Epithelial cell of proximal tubule (primary cell): ENCODE measurements at regions not wholly inside any gene's neighbourhood (a gene's known extent, or its start where the extent isn't known, plus 50 kb on each side); places are given as distances from the start of the nearest gene placed in this dataset.

ENCODE experiments used
- DNase-seq: peaks from one replicate; pipeline ENCODE4 v3.0.0-alpha.2; 2011; ENCODE audit warnings: low read depth
- H3K4me3 ChIP-seq: 2 replicates; pipeline ENCODE4 v1.5.1; 2011; ENCODE audit warnings: low read depth, mild to moderate bottlenecking, low read length
- TF ChIP-seq, protein P1 (sequence below): conservative IDR thresholded peaks from 2 replicates; pipeline ENCODE4 v1.5.1; 2012; ENCODE audit warnings: low read depth, mild to moderate bottlenecking, low read length

GRCh38 chr13:34021619-34022018 lies 203.7 kb downstream of the RFC3 start:
- no peak overlapping the region for H3K4me3 ChIP-seq
- TF ChIP-seq, protein P1, sequence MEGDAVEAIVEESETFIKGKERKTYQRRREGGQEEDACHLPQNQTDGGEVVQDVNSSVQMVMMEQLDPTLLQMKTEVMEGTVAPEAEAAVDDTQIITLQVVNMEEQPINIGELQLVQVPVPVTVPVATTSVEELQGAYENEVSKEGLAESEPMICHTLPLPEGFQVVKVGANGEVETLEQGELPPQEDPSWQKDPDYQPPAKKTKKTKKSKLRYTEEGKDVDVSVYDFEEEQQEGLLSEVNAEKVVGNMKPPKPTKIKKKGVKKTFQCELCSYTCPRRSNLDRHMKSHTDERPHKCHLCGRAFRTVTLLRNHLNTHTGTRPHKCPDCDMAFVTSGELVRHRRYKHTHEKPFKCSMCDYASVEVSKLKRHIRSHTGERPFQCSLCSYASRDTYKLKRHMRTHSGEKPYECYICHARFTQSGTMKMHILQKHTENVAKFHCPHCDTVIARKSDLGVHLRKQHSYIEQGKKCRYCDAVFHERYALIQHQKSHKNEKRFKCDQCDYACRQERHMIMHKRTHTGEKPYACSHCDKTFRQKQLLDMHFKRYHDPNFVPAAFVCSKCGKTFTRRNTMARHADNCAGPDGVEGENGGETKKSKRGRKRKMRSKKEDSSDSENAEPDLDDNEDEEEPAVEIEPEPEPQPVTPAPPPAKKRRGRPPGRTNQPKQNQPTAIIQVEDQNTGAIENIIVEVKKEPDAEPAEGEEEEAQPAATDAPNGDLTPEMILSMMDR = no peak
- no peak for DNase-seq

DNA sequence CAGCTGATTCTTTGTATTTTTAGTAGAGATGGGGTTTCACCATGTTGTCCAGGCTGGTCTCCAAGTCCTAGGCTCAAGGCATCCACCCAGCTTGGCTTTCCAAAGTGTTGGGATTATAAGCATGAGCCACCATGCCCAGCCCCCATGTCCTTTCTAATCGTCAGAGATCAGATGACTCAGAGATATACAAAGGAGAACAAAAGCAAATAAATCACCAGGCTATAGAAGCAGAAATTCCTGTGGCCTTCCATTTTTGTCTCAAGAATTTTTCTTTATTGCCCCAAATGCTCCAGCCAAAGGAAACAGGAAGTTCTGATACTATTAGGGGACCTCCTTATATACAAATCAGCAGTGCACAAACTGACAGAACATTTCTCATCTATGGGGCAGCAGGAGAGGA lies 207.8 kb downstream of the RFC3 start:
- TF ChIP-seq, protein P1 = no peak
- no peak overlapping the region for H3K4me3 ChIP-seq

DNA sequence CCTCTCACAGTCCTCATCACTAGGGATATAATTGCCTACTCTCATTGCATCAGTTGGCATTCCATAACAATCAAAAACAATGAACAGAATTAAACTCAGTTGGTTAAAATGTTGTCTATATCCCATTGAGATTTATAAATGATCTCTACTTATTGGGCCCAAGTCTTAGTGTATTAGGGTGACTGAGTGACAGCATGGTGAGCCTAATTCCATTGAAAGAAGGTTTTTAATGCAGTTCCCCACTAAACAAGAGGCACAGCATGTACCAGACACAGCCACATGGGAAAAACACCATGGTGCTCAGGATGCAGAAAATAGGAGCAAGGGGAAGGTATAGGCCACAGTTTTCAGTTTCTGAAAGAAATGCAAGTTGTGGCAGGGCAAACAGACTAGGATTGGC lies 208.4 kb downstream of the RFC3 start:
- H3K4me3 ChIP-seq = no peak overlapping the region
- DNase-seq = no peak
- TF ChIP-seq, protein P1 = no peak

More for the DNA sequence above, 207.8 kb downstream of the RFC3 start:
- peak; percentile 12 for DNase-seq

- no peak for DNase-seq
- TF ChIP-seq, protein P1 = no peak
- H3K4me3 ChIP-seq = no peak overlapping the region
Measured at GRCh38 chr13:34028496-34029442, 210.8 kb downstream of the RFC3 start.

DNA sequence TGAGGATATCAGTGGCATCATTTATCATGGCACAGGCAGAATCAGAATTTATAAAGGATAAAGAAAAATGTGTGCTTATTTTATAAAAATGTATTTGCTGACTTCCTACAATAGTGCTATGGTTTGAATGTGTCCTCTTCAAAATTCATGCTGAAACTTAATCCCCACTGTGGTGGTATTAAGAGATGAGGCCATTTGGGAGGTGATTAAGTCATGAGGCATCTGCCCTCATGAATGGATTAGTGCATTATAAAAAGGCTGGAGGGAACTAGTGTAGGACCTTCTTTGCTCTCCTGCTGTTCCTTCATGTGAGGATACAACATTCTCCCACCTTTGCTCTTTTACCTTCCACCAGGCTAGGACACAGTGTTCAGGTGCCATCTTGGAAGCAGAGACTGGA lies 212.8 kb downstream of the RFC3 start:
- DNase-seq = no peak
- TF ChIP-seq, protein P1 = no peak
- no peak overlapping the region for H3K4me3 ChIP-seq

DNA sequence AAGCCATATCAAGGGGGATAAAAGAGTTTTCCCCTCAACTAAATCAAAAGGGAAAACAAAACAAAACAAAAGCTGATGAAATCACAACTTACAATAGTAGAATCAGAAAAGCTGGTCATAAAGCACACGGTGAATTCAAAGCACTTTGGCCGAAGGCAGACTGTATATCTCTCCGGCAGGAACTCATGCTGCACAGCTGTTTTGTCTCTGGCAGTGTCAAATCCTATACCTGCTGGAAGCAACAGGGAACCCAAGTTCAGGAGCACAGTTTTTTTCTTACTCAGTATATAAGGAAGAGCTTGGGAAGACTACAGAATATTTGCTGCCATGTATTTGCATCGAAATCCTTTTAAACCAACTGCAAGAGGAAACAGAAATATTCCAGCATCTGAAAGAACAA lies 213.7 kb downstream of the RFC3 start:
- no peak for DNase-seq
- TF ChIP-seq, protein P1 = no peak
- H3K4me3 ChIP-seq = no peak overlapping the region

GRCh38 chr13:34034411-34034810 lies 216.5 kb downstream of the RFC3 start:
- DNase-seq = no peak
- TF ChIP-seq, protein P1 = no peak

More at GRCh38 chr13:34034411-34034810, 216.5 kb downstream of the RFC3 start:
- no peak overlapping the region for H3K4me3 ChIP-seq
